ENCODE measurements at regions not wholly inside any gene's neighbourhood (a gene's known extent, or its start where the extent isn't known, plus 50 kb on each side); places are given as distances from the start of the nearest gene placed in this dataset.
"Not testable (repeated sequence)": the region's sequence is repeated elsewhere in the genome, so short reads cannot be mapped to it uniquely, and the experiment has no call there.

- H3K27me3 ChIP-seq (ENCODE audit: control insufficient read depth, insufficient read depth, low read length); H3K4me3 ChIP-seq (ENCODE audit: low read length); H3K36me3 ChIP-seq (ENCODE audit: control insufficient read depth, insufficient read depth, low read length); H3K9me3 ChIP-seq (ENCODE audit: control insufficient read depth, low read depth, low read length): not testable (repeated sequence)
- 20% methylated on average over 1 of the region's 3 CpGs for WGBS (ENCODE audit: insufficient coverage, low lambda C conversion rate)
- peak; percentile 46 to 78 for DNase-seq
- H3K4me1 ChIP-seq (ENCODE audit: control insufficient read depth, insufficient read depth, low read length), result peaks cover 13% of the 10 kb centered on the region
- peak overlapping the region; percentile 73 for H3K27ac ChIP-seq (ENCODE audit: low read length)
Observed at GRCh38 chr11:71701435-71702291, 119.0 kb upstream of the KRTAP5-11 start.

GRCh38 chr11:71705086-71705737 lies 122.5 kb upstream of the KRTAP5-11 start:
- H3K9me3 ChIP-seq (ENCODE audit: control insufficient read depth, low read depth, low read length); H3K27me3 ChIP-seq (ENCODE audit: control insufficient read depth, insufficient read depth, low read length); H3K4me3 ChIP-seq (ENCODE audit: low read length); H3K36me3 ChIP-seq (ENCODE audit: control insufficient read depth, insufficient read depth, low read length): not testable (repeated sequence)
- WGBS (ENCODE audit: insufficient coverage, low lambda C conversion rate), result no CpG with 5 or more reads among the region's 3 CpGs
- peak in 1 of 2 donors; percentile 42 for DNase-seq
- Histone ChIP-seq H3K27ac (ENCODE audit: low read length) (peak overlapping the region; percentile 96), H3K4me1 (ENCODE audit: control insufficient read depth, insufficient read depth, low read length) (peaks cover 34% of the 10 kb centered on the region)

- not testable (repeated sequence) for H3K27me3 ChIP-seq (ENCODE audit: control insufficient read depth, insufficient read depth, low read length); H3K4me3 ChIP-seq (ENCODE audit: low read length); H3K9me3 ChIP-seq (ENCODE audit: control insufficient read depth, low read depth, low read length); H3K36me3 ChIP-seq (ENCODE audit: control insufficient read depth, insufficient read depth, low read length)
- no CpG with 5 or more reads among the region's 4 CpGs for WGBS (ENCODE audit: insufficient coverage, low lambda C conversion rate)
- H3K27ac ChIP-seq (ENCODE audit: low read length), result peak overlapping the region; percentile 96
- H3K4me1 ChIP-seq (ENCODE audit: control insufficient read depth, insufficient read depth, low read length), result peaks cover 36% of the 10 kb centered on the region
- peak in 1 of 2 donors; percentile 44 for DNase-seq
Observed at GRCh38 chr11:71705738-71706432, 123.2 kb upstream of the KRTAP5-11 start.

GRCh38 chr11:71707083-71707482 lies 124.4 kb upstream of the KRTAP5-11 start:
- WGBS (ENCODE audit: insufficient coverage, low lambda C conversion rate), result no CpG with 5 or more reads among the region's 12 CpGs
- H3K4me3 ChIP-seq (ENCODE audit: low read length); H3K9me3 ChIP-seq (ENCODE audit: control insufficient read depth, low read depth, low read length); H3K36me3 ChIP-seq (ENCODE audit: control insufficient read depth, insufficient read depth, low read length); DNase-seq; H3K27me3 ChIP-seq (ENCODE audit: control insufficient read depth, insufficient read depth, low read length): not testable (repeated sequence)
- Histone ChIP-seq H3K27ac (ENCODE audit: low read length) (peak overlapping the region; percentile 96), H3K4me1 (ENCODE audit: control insufficient read depth, insufficient read depth, low read length) (peaks cover 43% of the 10 kb centered on the region)

DNA sequence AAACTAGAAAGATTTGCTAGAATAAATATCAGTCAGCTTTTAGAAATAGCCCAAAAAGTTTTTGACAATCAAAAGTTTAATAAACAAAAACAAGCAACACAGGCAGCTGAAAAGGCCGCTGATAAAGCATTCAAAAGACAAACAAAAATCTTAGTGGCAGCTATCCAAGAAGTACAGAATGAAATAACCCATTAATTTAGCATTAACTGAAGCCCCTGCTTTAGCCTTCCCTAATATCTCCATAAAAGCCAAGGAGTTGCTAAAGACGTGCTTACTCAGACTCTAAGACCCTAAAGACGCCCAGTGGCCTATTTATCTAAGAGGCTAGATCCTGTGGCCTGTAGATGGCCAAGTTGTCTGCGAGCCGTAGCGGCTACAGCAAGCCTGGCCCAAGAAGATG lies 123.5 kb upstream of the DEFB108B start:
- H3K9me3 ChIP-seq (ENCODE audit: control insufficient read depth, low read depth, low read length); H3K4me3 ChIP-seq (ENCODE audit: low read length); H3K27me3 ChIP-seq (ENCODE audit: control insufficient read depth, insufficient read depth, low read length); DNase-seq; H3K36me3 ChIP-seq (ENCODE audit: control insufficient read depth, insufficient read depth, low read length): not testable (repeated sequence)
- Histone ChIP-seq H3K27ac (ENCODE audit: low read length) (peak overlapping the region; percentile 96), H3K4me1 (ENCODE audit: control insufficient read depth, insufficient read depth, low read length) (peaks cover 47% of the 10 kb centered on the region)
- 33% methylated on average over 1 of the region's 6 CpGs for WGBS (ENCODE audit: insufficient coverage, low lambda C conversion rate)

- not testable (repeated sequence) for H3K9me3 ChIP-seq (ENCODE audit: control insufficient read depth, low read depth, low read length); H3K36me3 ChIP-seq (ENCODE audit: control insufficient read depth, insufficient read depth, low read length); H3K27me3 ChIP-seq (ENCODE audit: control insufficient read depth, insufficient read depth, low read length)
- Histone ChIP-seq H3K4me3 (ENCODE audit: low read length) (peak overlapping the region; percentile 37), H3K4me1 (ENCODE audit: control insufficient read depth, insufficient read depth, low read length) (peaks cover 40% of the 10 kb centered on the region), H3K27ac (ENCODE audit: low read length) (peak overlapping the region; percentile 96)
- peak; percentile 56 to 85 for DNase-seq
- WGBS (ENCODE audit: insufficient coverage, low lambda C conversion rate), result no CpG with 5 or more reads among the region's 16 CpGs
Observed at GRCh38 chr11:71710171-71710671, 122.8 kb upstream of the DEFB108B start.

DNA sequence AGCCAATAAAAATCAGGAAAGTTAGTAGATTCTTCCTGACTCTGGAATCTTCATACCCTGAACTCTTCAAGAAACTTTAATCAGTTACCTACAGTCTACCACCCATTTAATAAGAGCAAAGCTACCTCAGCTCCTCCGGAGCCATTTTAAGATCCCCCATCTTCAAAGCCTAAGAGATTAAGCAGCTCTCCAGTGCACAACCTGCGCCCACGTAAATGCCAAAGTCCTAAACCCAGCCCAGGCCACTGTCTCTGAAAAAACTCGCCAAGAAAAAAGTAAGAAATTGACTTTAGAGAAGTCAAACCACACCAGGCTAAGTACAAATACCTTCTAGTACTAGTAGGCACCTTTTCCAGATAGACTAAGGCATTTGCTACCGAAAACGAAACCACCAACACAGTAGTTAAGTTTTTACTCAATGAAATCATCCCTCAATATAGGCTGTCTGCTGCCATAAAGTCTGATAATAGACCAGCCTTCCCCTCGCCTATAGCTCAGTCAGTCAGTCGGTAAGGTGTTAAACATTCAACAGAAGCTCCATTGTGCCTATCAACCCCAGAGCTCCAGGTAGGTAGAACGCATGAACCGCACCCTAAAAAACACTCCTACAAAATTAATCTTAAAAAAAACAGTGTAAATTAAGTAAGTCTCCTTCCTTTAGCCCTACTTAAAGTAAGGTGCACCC lies 122.2 kb upstream of the DEFB108B start:
- not testable (repeated sequence) for H3K9me3 ChIP-seq (ENCODE audit: control insufficient read depth, low read depth, low read length); H3K36me3 ChIP-seq (ENCODE audit: control insufficient read depth, insufficient read depth, low read length); H3K27me3 ChIP-seq (ENCODE audit: control insufficient read depth, insufficient read depth, low read length)
- peak overlapping the region; percentile 96 for H3K27ac ChIP-seq (ENCODE audit: low read length)
- peak; percentile 45 to 82 for DNase-seq
- no CpG with 5 or more reads among the region's 10 CpGs for WGBS (ENCODE audit: insufficient coverage, low lambda C conversion rate)
- H3K4me1 ChIP-seq (ENCODE audit: control insufficient read depth, insufficient read depth, low read length), result peaks cover 39% of the 10 kb centered on the region
- peak overlapping the region; percentile 37 for H3K4me3 ChIP-seq (ENCODE audit: low read length)

- not testable (repeated sequence) for H3K9me3 ChIP-seq (ENCODE audit: control insufficient read depth, low read depth, low read length); DNase-seq; H3K36me3 ChIP-seq (ENCODE audit: control insufficient read depth, insufficient read depth, low read length); H3K27me3 ChIP-seq (ENCODE audit: control insufficient read depth, insufficient read depth, low read length); H3K4me3 ChIP-seq (ENCODE audit: low read length)
- Histone ChIP-seq H3K27ac (ENCODE audit: low read length) (peak overlapping the region; percentile 38), H3K4me1 (ENCODE audit: control insufficient read depth, insufficient read depth, low read length) (peaks cover 30% of the 10 kb centered on the region)
- no CpG with 5 or more reads among the region's 2 CpGs for WGBS (ENCODE audit: insufficient coverage, low lambda C conversion rate)
Observed at GRCh38 chr11:71712350-71712749, 120.7 kb upstream of the DEFB108B start.

DNA sequence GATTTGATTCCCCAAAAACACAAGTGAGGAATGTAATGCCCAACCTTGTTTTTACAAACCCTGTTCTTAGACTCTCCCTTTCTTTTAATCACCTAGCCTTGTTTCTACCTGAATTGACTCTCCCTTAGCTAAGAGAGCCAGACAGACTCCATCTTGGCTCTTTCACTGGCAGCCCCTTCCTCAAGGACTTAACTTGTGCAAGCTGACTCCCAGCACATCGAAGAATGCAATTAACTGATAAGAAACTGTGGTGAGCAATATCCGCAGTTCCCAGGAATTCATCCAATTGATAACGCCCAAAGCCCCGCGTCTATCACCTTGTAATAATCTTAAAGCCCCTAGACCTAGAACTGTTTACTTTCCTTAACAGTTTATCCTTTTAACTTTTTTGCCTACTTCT lies 120.2 kb upstream of the DEFB108B start:
- WGBS (ENCODE audit: insufficient coverage, low lambda C conversion rate), result no CpG with 5 or more reads among the region's 5 CpGs
- H3K4me1 ChIP-seq (ENCODE audit: control insufficient read depth, insufficient read depth, low read length), result peaks cover 28% of the 10 kb centered on the region
- not testable (repeated sequence) for H3K27ac ChIP-seq (ENCODE audit: low read length); H3K36me3 ChIP-seq (ENCODE audit: control insufficient read depth, insufficient read depth, low read length); H3K9me3 ChIP-seq (ENCODE audit: control insufficient read depth, low read depth, low read length); H3K4me3 ChIP-seq (ENCODE audit: low read length); H3K27me3 ChIP-seq (ENCODE audit: control insufficient read depth, insufficient read depth, low read length); DNase-seq

DNA sequence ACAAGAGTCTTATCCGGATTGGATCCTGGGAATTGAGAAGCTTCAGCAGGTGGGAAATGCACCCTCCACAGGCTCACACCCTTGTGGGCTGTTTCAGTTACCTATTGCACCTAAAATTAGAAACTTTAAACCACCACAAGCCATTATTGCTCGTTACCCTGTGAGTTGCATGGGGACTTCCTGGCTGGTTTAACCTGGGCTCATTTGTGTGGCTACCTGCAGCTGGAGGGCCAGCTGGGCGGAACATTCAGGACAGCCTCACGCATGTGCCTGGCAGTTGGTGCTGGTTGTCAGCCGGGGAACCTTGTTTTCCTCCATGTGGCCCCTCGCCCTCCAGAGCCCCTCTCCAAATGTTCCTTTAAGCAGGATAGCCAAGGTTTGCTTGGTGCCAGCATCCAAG lies 118.5 kb upstream of the DEFB108B start:
- WGBS (ENCODE audit: insufficient coverage, low lambda C conversion rate), result 80% methylated on average over 1 of the region's 6 CpGs
- DNase-seq; H3K27ac ChIP-seq (ENCODE audit: low read length); H3K9me3 ChIP-seq (ENCODE audit: control insufficient read depth, low read depth, low read length); H3K4me3 ChIP-seq (ENCODE audit: low read length); H3K36me3 ChIP-seq (ENCODE audit: control insufficient read depth, insufficient read depth, low read length); H3K27me3 ChIP-seq (ENCODE audit: control insufficient read depth, insufficient read depth, low read length): not testable (repeated sequence)
- peaks cover 19% of the 10 kb centered on the region for H3K4me1 ChIP-seq (ENCODE audit: control insufficient read depth, insufficient read depth, low read length)
